Endothelial cell (in vitro differentiated cells): ENCODE measurements at regions not wholly inside any gene's neighbourhood (a gene's known extent, or its start where the extent isn't known, plus 50 kb on each side); places are given as distances from the start of the nearest gene placed in this dataset.
"Not testable (repeated sequence)": the region's sequence is repeated elsewhere in the genome, so short reads cannot be mapped to it uniquely, and the experiment has no call there.

ENCODE experiments used
- DNase-seq: peaks from one replicate; pipeline ENCODE4 v3.0.0; 2021; ENCODE audit warnings: low spot score
- H3K27ac Mint-ChIP-seq: one replicate; pipeline ENCODE4 v1.8.0; 2021; ENCODE audit warnings: mixed read lengths, inconsistent platforms; ENCODE audit not compliant: unreplicated experiment
- H3K27me3 Mint-ChIP-seq: one replicate; pipeline ENCODE4 v1.8.0; 2021; ENCODE audit warnings: mild to moderate bottlenecking, moderate library complexity, mixed read lengths, inconsistent platforms; ENCODE audit not compliant: unreplicated experiment
- H3K36me3 Mint-ChIP-seq: one replicate; pipeline ENCODE4 v1.8.0; 2021; ENCODE audit warnings: mild to moderate bottlenecking, low read depth, mixed read lengths, inconsistent platforms; ENCODE audit not compliant: unreplicated experiment
- H3K4me1 Mint-ChIP-seq: one replicate; pipeline ENCODE4 v1.8.0; 2021; ENCODE audit warnings: mild to moderate bottlenecking, mixed read lengths, inconsistent platforms; ENCODE audit not compliant: unreplicated experiment
- H3K4me3 Mint-ChIP-seq: one replicate; pipeline ENCODE4 v1.8.0; 2021; ENCODE audit warnings: mild to moderate bottlenecking, mixed read lengths, inconsistent platforms; ENCODE audit not compliant: unreplicated experiment
- H3K9me3 Mint-ChIP-seq: one replicate; pipeline ENCODE4 v1.8.0; 2021; ENCODE audit warnings: mixed read lengths, inconsistent platforms; ENCODE audit not compliant: unreplicated experiment
- CTCF ChIP-seq: fragments of 200-600 bp; sonication (generic); IDR thresholded peaks from one replicate; pipeline ENCODE4 v1.5.0; 2021; ENCODE audit warnings: antibody characterized with exemption; ENCODE audit not compliant: unreplicated experiment

- no peak overlapping the region for H3K4me3 Mint-ChIP-seq
- peaks cover 2% of the 10 kb centered on the region for H3K36me3 Mint-ChIP-seq
- no peaks in the 10 kb centered on the region for H3K9me3 Mint-ChIP-seq
- H3K4me1 Mint-ChIP-seq = peaks cover 13% of the 10 kb centered on the region
- H3K27ac Mint-ChIP-seq = no peak overlapping the region
- TF ChIP-seq CTCF = no peak
- DNase-seq = no peak
- no peaks in the 10 kb centered on the region for H3K27me3 Mint-ChIP-seq
Measured at GRCh38 chr6:131336596-131336995, 201.3 kb downstream of the AKAP7 start.

GRCh38 chr6:131346896-131347295, 211.6 kb downstream of the AKAP7 start:
- not testable (repeated sequence) for H3K9me3 Mint-ChIP-seq, H3K27ac Mint-ChIP-seq, H3K36me3 Mint-ChIP-seq, DNase-seq, H3K27me3 Mint-ChIP-seq, H3K4me1 Mint-ChIP-seq, H3K4me3 Mint-ChIP-seq

- no peak for DNase-seq
- Mint-ChIP-seq H3K36me3 (no peaks in the 10 kb centered on the region), H3K27ac (no peak overlapping the region), H3K9me3 (no peaks in the 10 kb centered on the region), H3K4me3 (no peak overlapping the region), H3K4me1 (peaks cover 2% of the 10 kb centered on the region), H3K27me3 (peaks cover under 1% of the 10 kb centered on the region)
- no peak for TF ChIP-seq CTCF
Measured at GRCh38 chr6:131348572-131348971, 213.3 kb downstream of the AKAP7 start.

- no peak overlapping the region for H3K4me3 Mint-ChIP-seq
- DNase-seq = no peak
- H3K27me3 Mint-ChIP-seq = peaks cover 3% of the 10 kb centered on the region
- no peak for TF ChIP-seq CTCF
- H3K9me3 Mint-ChIP-seq = no peaks in the 10 kb centered on the region
- no peak overlapping the region for H3K27ac Mint-ChIP-seq
- no peaks in the 10 kb centered on the region for H3K36me3 Mint-ChIP-seq
- peaks cover 2% of the 10 kb centered on the region for H3K4me1 Mint-ChIP-seq
Measured at GRCh38 chr6:131349199-131349598, 213.9 kb downstream of the AKAP7 start.

GRCh38 chr6:131353106-131353505, 217.8 kb downstream of the AKAP7 start:
- Mint-ChIP-seq H3K27me3 (peaks cover 3% of the 10 kb centered on the region), H3K27ac (no peak overlapping the region), H3K36me3 (no peaks in the 10 kb centered on the region)

More at GRCh38 chr6:131353106-131353505, 217.8 kb downstream of the AKAP7 start:
- H3K4me3 Mint-ChIP-seq = no peak overlapping the region
- DNase-seq = no peak
- peaks cover 3% of the 10 kb centered on the region for H3K4me1 Mint-ChIP-seq
- no peak for TF ChIP-seq CTCF
- no peaks in the 10 kb centered on the region for H3K9me3 Mint-ChIP-seq
